Upper lobe of left lung (tissue), 6 donors: ENCODE measurements at regions not wholly inside any gene's neighbourhood (a gene's known extent, or its start where the extent isn't known, plus 50 kb on each side); places are given as distances from the start of the nearest gene placed in this dataset.

Source experiments
- ATAC-seq, 2 donors: fragments of 200-7000 bp; cut with Tn5 transposase; one replicate each; pipeline ENCODE4 v1.9.1; 2022; ENCODE audit warnings: mild to moderate bottlenecking in 2 of 2, moderate library complexity in 2 of 2; ENCODE audit not compliant: low FRiP score in 2 of 2
- DNase-seq, 2 donors: peaks; one replicate each; pipeline ENCODE4 v3.0.0-alpha.2; 2019 to 2020
- H3K27ac ChIP-seq, 4 donors: fragments of 200-600 bp; sonication (generic); one replicate each; pipeline ENCODE4 v1.5.1; 2016 to 2019
- H3K27me3 ChIP-seq, 4 donors: fragments of 200-600 bp; sonication (generic); one replicate each; pipeline ENCODE4 v1.5.1; 2017 to 2019
- H3K36me3 ChIP-seq, 4 donors: fragments of 200-600 bp; sonication (generic); one replicate each; pipeline ENCODE4 v1.5.1; 2016 to 2019
- H3K4me1 ChIP-seq, 4 donors: fragments of 200-600 bp; sonication (generic); one replicate each; pipeline ENCODE4 v1.5.1; 2018 to 2019
- H3K4me3 ChIP-seq, 4 donors: fragments of 200-600 bp; sonication (generic); one replicate each; pipeline ENCODE4 v1.5.1; 2017 to 2019; ENCODE audit warnings: mild to moderate bottlenecking in 2 of 4, moderate library complexity in 1 of 4
- H3K9me3 ChIP-seq, 4 donors: fragments of 200-600 bp; sonication (generic); one replicate each; pipeline ENCODE4 v1.5.1; 2018 to 2019
- EP300 ChIP-seq, 4 donors: sonication (generic); formaldehyde crosslinking; IDR thresholded peaks; one replicate each; pipeline ENCODE4 v1.5.1; 2017; ENCODE audit warnings: antibody characterized with exemption in 4 of 4, control low read depth in 2 of 4
- POLR2A ChIP-seq, 4 donors: fragments of 450-650 bp; IDR thresholded peaks; one replicate each; pipeline ENCODE4 v1.5.1; 2016 to 2017; ENCODE audit warnings: antibody characterized with exemption in 4 of 4, mild to moderate bottlenecking in 2 of 4
- POLR2AphosphoS5 ChIP-seq, 2 donors: sonication (generic); formaldehyde crosslinking; IDR thresholded peaks; one replicate each; pipeline ENCODE4 v1.5.1; 2017; ENCODE audit warnings: antibody characterized with exemption in 2 of 2
- WGBS, 2 donors: methylation state at CpG; one replicate each; pipeline ENCODE4 v1.1.5; 2017 to 2018; 5-methylcytosine and 5-hydroxymethylcytosine counted together
- TF ChIP-seq, protein P1 (sequence below), 6 experiments: fragments of 450-650 bp in 4 of 6; fragments of 200-600 bp in 2 of 6; sonication (generic) in 2 of 6; IDR thresholded peaks; one replicate each; pipeline ENCODE4 v1.5.1; 2016 to 2019; ENCODE audit warnings: antibody characterized with exemption in 6 of 6
- donor health status: DM: no; HTN: no; CAD: no; lungs with moderate emphysema.
- donor health status: DM: no; HTN: yes; CAD: no; lungs with severe emphysema.

DNA sequence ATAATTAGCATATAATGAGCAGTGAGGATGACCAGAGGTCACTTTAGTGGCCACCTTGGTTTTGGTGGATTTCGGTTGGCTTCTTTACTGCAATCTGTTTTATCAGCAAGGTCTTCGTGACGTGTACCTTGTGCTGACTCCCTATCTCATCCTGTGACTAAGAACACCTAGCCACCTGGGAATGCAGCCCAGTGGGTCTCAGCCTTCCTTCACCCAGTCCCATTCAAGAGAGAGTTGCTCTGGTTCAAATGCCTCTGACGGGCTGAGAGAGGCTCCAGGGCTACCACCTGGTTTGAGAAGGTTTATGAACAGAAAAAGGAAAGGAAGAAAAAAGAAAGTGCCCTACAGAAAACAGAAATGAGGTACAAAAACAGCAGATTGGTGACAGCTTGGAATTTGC, 738.7 kb downstream of the SOCS6 start:
- Histone ChIP-seq H3K9me3 (peaks cover 0 to 14% (median 0%) of the 10 kb centered on the region in 4 donors), H3K27me3 (no peaks in the 10 kb centered on the region), H3K27ac (no peak overlapping the region), H3K4me1 (no peaks in the 10 kb centered on the region), H3K36me3 (no peaks in the 10 kb centered on the region), H3K4me3 (no peak overlapping the region)
- TF ChIP-seq POLR2A (IDR thresholded peaks at IDR 0.05) (no peak), EP300 (IDR thresholded peaks at IDR 0.05) (no peak), POLR2AphosphoS5 (IDR thresholded peaks at IDR 0.05) (no peak)
- TF ChIP-seq, protein P1, sequence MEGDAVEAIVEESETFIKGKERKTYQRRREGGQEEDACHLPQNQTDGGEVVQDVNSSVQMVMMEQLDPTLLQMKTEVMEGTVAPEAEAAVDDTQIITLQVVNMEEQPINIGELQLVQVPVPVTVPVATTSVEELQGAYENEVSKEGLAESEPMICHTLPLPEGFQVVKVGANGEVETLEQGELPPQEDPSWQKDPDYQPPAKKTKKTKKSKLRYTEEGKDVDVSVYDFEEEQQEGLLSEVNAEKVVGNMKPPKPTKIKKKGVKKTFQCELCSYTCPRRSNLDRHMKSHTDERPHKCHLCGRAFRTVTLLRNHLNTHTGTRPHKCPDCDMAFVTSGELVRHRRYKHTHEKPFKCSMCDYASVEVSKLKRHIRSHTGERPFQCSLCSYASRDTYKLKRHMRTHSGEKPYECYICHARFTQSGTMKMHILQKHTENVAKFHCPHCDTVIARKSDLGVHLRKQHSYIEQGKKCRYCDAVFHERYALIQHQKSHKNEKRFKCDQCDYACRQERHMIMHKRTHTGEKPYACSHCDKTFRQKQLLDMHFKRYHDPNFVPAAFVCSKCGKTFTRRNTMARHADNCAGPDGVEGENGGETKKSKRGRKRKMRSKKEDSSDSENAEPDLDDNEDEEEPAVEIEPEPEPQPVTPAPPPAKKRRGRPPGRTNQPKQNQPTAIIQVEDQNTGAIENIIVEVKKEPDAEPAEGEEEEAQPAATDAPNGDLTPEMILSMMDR (IDR thresholded peaks at IDR 0.05): no peak
- ATAC-seq (no peak), DNase-seq (no peak)
- WGBS, 2 donors: 90 to 91% methylated on average over 4 of the region's 4 CpGs

DNA sequence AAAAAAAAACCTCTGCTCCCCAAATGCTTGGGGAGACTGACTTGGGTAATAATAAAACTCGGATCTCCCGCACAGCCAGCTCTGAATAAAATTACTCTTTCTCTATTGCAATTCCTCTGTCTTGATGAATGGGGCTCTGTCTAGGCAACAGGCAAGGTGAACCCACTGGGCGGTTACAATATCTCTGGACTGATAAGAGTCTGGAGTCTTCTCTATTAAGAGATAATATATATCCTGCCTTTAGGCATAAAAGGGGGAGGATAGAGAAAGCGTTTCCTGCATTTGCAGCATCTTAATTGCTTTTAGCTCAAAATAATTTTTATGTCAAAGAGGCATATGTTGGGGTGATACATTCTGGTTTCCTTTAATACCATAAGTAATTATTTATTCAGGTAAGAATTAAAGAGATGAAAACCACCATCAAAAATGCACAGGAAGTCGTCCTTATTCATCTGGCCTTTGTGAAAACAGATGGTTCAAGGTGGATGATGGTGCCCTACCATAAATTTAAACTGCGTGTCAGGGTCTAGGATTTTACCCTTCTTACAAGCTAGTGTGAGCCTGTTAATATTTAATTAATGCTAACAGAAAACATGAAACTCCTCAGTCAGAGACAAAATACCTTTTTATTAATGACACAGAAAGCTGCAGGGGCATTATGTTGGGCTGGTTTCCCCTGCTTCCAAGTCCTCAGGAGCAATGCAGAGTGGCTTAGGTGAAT, 736.8 kb downstream of the SOCS6 start:
- TF ChIP-seq POLR2A (IDR thresholded peaks at IDR 0.05) (no peak), POLR2AphosphoS5 (IDR thresholded peaks at IDR 0.05) (no peak), EP300 (IDR thresholded peaks at IDR 0.05) (no peak)
- TF ChIP-seq, protein P1 (IDR thresholded peaks at IDR 0.05): no peak
- H3K9me3 ChIP-seq: peaks cover 0 to 12% (median 0%) of the 10 kb centered on the region in 4 donors
- H3K27me3 ChIP-seq: no peaks in the 10 kb centered on the region
- H3K36me3 ChIP-seq: no peaks in the 10 kb centered on the region
- H3K4me3 ChIP-seq: no peak overlapping the region
- ATAC-seq (no peak), DNase-seq (no peak)
- H3K27ac ChIP-seq: no peak overlapping the region
- WGBS, 2 donors: 76 to 78% methylated on average over 6 of the region's 6 CpGs
- no peaks in the 10 kb centered on the region for H3K4me1 ChIP-seq

DNA sequence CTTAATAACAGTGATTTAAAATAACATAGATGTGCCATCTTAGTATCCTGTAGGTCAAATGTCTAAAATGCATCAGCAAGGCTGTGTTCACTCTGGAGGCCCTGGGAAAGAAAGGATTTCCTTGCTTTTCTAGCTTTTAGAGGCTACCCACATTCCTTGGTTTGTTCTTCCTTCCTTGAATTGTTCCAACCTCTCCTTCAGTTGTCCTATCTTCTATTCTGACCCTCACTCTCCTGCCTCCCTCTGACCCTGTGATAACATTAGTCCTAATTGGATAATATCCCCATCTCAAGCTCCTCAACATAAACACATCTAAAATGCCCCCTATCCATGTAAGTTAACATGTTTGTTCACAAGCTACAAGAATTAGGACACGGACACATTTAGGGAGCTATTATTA, 733.5 kb downstream of the SOCS6 start:
- TF ChIP-seq POLR2AphosphoS5 (IDR thresholded peaks at IDR 0.05): no peak
- no peak for TF ChIP-seq POLR2A (IDR thresholded peaks at IDR 0.05)
- no peak for TF ChIP-seq EP300 (IDR thresholded peaks at IDR 0.05)
- TF ChIP-seq, protein P1 (IDR thresholded peaks at IDR 0.05): no peak
- no peaks in the 10 kb centered on the region for H3K9me3 ChIP-seq
- H3K36me3 ChIP-seq: no peaks in the 10 kb centered on the region
- no peaks in the 10 kb centered on the region for H3K4me1 ChIP-seq
- H3K27ac ChIP-seq: no peak overlapping the region
- DNase-seq (no peak), ATAC-seq (no peak)
- no peak overlapping the region for H3K4me3 ChIP-seq
- 63 to 69% methylated on average over 1 of the region's 1 CpG for WGBS, 2 donors
- H3K27me3 ChIP-seq: no peaks in the 10 kb centered on the region

DNA sequence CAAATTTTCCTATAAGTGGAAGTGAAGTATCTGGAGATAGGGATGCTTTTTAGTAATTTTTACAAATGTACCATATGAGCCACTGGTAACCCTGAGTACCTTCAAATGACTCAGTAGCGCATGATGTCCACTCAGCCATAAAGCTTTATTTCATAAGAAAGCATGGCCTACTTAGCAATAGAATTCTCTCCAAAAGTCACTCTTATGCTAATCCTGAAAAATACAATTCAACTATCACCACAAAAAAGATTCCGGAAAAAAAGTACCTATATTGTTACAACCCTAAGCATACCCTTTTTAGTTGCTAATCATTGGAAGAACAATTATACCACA, 732.2 kb downstream of the SOCS6 start:
- no peak for TF ChIP-seq POLR2AphosphoS5 (IDR thresholded peaks at IDR 0.05)
- TF ChIP-seq EP300 (IDR thresholded peaks at IDR 0.05): no peak
- no peak for TF ChIP-seq POLR2A (IDR thresholded peaks at IDR 0.05)
- TF ChIP-seq, protein P1 (IDR thresholded peaks at IDR 0.05): no peak
- WGBS, 2 donors: 93 to 96% methylated on average over 2 of the region's 2 CpGs

More for the DNA sequence above, 732.2 kb downstream of the SOCS6 start:
- Histone ChIP-seq H3K4me1 (no peaks in the 10 kb centered on the region), H3K9me3 (no peaks in the 10 kb centered on the region), H3K27ac (no peak overlapping the region), H3K27me3 (no peaks in the 10 kb centered on the region), H3K36me3 (no peaks in the 10 kb centered on the region), H3K4me3 (no peak overlapping the region)
- DNase-seq (no peak), ATAC-seq (no peak)
